HG02610 (cell line): ENCODE measurements at regions not wholly inside any gene's neighbourhood (a gene's known extent, or its start where the extent isn't known, plus 50 kb on each side); places are given as distances from the start of the nearest gene placed in this dataset.

Experiments used
- ATAC-seq: cut with Tn5 transposase; IDR thresholded peaks from one replicate; pipeline ENCODE4 v1.9.1; 2021; ENCODE audit warnings: mild to moderate bottlenecking, moderate library complexity; ENCODE audit not compliant: unreplicated experiment

DNA sequence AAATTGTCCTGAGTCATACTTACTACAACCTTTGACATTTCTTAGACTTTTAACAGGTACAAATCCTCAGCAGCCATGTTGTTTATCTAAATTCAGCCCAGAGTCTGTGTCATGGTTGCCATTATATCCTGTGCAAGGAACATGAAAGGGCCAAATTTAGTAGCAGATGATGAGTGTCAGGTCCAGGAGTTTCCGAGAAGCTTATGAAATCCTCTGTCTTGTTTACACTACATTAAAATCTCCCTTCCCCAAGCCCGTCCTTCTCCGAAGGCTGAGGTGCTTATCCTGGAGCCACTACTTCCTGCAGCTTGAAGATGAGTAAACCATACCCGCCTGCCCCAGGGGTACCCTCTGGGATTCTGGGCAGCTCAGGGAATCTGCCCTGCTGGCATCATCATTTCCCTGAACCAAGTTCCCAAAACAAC is 102.6 kb upstream of the SERP2 start:
- no peak for ATAC-seq

DNA sequence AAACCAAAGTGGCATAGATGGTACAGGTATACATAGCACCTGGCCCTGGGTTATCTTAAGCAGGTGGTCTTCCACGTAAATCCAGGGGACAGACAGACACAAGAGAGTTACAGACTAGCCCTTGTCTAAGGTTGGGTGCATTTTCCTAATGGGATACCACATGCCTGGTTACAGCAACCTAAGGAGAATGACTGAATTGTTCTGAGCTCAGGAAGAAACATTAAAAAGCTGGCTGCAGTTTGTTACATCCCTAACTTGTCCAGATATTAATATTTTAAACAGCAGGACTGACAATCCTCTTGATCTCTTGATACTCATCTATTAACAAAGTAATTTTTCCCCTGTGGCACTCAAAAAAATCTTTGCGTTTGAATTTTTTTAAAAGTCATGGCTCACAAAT is 102.2 kb upstream of the SERP2 start:
- ATAC-seq: no peak

DNA sequence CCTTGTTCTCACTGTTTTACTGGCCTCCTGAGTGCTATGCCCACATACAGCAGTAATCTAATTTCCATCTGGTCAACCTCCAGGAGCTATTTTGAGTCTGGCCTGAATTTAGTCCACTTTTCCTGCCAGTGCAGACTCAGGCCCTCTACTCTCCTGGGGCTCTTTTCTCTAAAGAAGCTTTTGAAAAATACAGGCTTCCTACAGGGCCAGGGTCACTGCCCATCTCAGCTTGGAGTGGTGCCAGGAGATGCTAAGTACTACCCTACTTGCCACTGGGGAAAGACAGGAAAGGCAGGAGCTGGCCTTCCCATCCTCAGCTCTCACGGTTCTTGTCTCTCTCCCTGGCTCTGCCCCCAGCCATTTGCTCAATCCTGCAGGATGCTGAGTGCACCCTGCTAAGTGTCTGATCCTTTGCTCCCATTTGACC is 101.7 kb upstream of the SERP2 start:
- ATAC-seq: no peak

DNA sequence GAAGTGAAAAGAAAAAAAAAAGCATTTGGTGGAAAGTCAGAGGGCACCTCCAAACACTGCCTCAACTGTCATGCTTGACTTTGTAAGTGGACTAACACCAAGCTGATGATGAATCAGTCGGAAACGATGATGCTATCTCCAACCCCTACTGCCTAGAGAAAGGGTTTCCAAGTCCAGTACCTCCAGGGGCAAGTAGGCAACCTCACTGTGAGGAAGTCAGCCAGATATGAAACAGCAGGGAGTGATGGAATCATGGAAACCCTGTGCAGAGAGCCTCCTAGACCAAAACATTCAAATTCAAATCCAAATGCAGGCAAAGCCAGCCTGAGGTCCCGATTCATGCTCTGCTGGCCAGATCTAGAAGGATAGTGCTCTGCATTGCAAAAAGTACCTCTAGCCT is 100.9 kb upstream of the SERP2 start:
- ATAC-seq: no peak

DNA sequence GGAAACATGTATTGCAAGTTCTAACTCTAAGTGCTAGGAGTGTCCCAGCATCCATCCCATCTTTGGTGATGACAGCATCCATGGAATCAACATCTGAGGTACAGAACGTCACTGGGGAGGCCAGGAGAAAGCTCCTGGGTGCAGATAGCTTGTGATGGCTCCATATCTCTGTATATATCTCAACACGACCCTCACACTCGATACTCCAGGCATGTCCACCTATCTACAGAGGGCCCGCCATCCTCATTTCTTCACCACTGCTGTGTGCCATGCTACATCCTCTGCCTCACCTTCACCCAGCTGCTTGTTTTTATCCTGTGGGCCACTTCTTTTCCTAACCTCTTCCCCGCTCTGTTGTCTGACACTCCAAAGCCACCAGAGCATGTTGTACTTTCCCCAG is 100.4 kb upstream of the SERP2 start:
- no peak for ATAC-seq

DNA sequence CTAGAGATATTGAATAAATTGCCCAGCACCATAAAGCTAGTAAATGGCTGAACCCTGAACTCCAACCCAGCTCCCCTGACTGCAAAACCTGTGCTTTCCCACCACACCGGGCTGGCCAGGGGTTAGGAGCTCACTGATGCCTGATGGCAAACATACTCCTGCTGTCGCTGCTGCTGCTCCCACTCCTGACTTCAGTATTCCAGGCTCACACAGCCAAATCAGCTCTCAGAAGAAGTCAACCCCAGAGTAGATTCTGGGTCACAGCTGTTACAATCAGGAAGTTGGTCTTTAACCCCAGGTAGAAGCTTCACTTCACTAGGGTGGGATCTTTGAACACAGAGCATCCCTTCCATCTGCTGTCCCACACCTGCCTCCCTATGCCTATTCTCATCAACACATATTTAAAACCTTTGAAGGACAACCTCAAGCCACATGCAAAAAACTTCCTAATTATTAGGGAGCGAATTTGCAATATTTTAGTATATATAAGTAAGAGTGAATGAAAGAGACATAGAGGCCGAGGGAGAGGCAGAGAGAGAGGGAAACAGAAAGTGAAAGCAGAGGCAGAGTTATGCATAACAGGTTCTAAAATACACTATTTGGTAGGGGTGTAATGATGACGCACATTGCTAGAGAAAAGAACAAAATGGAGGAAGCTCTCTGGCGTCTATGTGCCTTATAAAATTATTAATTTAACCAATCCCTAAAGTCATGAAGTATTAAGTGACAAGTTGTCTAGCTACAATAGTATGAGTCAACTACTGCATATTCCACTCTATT is 99.4 kb upstream of the SERP2 start:
- ATAC-seq: peak; percentile 88

DNA sequence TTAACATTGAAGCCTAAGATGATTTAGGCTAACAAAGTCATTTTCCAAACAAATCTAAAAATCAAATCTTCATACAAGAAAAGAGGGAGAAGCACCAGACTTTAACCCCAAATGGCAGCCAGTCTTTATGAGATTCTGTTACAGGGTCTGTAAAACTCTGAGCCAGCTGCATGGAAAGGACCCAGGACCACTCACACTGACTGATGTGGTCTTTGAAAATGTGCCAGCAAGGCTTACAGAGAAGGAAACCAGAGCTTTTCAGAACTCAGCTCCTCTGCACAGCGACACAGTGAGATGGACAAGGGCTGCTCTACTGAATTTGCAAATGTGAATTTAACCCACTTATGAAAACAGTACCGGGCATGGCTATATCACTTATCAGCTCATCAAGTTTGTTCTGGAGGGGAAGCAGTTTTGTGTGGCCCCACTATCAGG is 98.8 kb upstream of the SERP2 start:
- no peak for ATAC-seq

DNA sequence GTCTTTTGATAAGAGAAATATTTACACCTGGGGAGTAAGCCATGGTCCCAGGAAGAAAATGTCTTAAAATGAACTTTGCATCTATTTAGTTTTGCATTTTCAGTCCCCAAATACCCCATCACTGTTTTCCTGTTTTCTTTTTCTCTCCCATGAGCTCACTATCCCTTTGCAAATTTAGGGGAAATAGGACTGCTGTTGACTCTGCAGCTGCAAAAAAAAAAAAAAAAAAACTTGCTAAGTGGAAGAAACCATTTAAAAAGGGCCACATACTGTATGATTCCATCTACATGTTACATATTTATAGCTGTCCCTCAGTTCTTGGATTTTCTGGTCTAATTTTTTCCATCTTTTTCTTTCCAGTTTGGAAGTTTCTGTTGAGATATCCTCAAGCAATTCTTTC is 98.2 kb upstream of the SERP2 start:
- ATAC-seq: no peak

DNA sequence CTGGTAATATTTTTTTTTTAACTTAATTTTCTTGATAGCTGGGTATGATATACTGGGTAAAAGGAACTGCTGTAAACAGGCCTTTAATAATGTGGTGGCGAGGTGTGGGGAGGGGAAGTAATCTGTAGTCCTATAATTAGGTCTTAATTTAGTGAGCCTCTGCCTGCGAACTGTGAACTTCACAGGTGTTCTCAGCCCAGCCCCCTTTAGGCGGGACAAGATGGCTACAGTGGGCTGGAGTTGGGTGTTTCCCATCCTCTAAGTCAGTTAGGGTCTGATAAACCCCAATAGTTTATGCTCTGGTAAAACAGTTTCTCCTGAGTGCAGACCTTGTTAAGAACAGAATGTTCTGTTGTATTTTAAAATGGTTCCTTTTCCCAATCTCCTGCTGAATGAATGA is 97.6 kb upstream of the SERP2 start:
- no peak for ATAC-seq

DNA sequence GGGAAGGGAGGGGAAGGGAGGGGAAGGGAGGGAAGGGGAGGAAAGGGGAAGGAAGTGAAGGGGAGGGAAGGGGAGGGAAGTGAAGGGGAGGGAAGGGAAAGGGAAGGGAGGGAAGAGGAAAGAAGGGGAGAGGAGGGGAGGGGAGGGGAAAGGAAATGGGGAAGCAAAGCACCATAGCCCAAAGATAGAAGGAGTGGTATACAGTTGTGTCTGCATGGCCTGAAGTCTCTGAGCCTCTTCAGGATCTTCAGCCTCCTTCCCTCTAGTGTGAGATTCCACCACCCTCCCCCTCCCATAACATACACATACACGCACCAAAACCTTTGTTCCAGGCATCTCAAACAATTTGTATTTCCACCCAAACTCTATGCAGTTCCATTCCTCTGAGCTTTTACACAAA is 96.2 kb upstream of the SERP2 start:
- ATAC-seq: no peak

DNA sequence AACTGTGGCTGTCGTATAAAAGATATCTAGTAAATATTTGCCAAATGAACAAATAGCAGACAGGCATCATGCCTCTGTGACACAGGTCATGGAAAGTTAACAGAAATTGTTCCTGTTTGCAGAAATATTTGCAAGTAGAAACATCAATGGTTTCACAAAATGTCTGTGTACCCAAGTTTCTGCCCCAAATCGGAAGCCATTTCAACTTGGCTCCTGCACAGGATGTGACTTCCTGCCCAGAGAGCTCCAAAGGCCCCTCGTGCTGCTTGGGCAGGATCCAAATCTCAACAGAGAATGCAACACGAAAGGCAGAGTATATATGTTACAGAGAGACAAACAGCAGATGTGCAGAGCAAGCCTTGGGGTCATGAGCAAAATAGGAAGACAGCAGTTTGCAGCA is 95.5 kb upstream of the SERP2 start:
- ATAC-seq: no peak

DNA sequence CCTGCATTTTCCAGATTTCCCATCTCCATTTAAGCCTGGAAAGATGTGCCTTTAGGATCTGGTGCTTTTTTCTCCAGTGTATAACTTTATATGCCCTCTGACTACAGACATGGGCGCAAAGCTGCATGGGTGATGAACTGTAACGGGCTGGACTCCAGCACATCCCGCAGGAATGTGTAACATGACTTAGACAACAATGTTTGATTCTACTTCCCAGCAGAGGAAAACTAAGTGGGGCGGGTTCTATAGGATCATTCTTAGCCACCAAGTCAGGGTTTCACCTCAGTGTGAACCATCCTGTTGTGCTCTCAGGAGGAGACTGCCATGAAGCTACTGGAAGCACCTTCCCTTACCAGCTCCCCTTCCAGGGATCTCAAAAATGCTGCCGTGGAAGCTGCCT is 93.2 kb upstream of the SERP2 start:
- no peak for ATAC-seq

DNA sequence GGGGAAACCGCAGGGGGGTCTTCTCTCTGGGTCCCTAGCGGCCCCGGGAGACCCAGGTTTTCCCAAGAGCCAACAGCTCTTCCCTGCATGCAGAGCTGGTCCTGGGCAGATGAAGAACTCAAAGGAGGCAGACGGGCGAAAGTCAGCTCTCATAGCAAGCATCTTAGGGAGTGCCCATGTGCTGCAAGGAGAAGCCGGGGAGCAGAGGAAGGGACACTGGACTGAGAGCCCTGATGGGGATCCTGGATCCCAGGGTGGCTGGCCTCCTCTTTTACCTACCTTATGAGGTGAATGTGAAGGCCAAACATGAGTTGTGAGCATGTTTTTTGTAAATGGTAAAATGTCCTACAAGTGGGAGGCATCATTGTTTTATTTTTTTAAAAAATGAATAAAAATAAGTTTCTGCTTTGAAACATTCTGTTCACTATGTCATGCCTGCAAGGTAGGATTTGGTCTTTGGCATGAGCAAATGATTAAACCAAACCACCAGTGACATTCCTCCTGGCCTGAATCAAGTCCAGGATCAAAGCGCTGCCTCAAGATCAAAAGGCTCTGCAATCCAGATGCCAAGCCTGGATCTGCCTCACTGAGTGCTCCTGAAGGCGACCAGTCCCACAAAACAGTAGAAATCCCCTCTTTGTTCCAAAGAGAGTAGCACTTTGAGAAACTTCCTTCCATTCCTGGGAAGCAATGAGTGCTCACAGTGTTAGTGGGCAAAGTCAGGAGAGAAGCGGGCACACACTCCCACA is 92.2 kb upstream of the SERP2 start:
- ATAC-seq: no peak

DNA sequence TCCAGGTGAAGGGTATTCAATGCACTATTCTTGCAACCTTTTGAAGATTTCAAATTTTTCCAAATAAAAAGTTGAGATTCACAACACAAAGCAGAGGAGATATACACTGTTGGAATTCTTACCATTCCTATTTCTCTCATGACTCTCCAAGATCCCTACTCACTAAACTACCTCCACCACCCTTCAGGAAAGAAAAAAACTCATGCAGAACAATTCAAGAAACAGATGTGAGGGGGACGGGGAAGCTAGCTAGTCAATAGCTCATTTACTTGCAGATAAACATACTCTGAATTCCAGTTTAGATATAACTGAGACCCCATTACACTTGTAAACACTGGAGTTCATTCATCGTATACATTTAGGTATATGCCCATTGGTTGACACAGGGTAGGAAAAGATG is 90.0 kb upstream of the SERP2 start:
- ATAC-seq: no peak

DNA sequence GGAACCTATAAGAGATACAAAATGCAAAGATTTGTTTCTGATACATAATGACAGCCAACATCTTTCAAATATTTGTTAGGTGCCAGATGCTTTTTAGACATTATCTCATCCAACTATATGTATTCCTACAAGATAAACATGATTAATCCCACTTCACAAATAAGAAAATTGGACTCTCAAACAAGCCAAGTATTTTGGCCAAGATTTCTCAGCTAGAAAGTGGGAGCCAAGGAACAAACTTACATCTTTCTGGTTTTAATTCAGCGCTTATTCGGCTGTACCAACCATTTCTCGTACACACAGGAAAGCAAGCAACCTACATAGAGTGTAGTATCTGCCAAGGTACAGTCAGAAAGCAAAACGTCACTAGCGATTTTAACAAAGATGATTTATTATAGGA is 85.7 kb upstream of the SERP2 start:
- no peak for ATAC-seq

DNA sequence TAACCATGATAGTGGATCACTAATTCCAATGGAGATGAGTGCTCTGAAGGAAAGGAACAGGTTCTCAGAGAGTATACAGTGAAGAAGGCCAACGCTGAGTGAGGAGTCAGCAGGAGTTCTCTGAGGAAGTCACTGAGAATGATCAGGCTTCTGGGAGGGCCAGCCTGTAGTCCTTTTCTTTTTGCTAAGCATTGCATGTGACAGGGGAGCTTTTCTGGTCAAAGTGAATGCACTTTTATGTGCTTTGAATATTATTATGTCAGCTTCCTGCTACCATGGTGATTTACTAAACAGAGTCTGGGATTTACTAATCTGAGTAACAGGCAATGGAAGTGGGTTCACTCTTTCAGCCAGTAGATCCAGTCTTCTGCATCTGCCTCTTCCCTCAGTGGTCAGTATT is 81.1 kb upstream of the SERP2 start:
- ATAC-seq: no peak

DNA sequence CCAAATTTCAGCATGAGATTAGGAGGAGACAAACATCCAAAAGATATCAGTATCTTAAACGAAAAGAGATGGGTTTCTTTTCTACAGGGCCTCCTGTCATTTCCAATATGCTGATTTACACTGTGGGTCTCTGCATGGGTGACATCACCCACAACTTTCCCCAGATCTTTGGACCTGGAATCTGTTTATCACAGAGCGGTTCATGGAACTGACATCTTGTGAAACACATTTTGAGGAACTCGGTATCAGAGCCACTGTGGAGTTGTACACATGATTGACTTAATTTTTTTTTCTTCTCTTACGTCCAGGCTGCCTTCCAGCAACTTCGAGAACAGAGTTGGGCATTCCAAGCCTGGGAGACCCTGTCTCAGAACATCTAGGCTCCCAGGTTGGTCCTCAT is 80.2 kb upstream of the SERP2 start:
- no peak for ATAC-seq

DNA sequence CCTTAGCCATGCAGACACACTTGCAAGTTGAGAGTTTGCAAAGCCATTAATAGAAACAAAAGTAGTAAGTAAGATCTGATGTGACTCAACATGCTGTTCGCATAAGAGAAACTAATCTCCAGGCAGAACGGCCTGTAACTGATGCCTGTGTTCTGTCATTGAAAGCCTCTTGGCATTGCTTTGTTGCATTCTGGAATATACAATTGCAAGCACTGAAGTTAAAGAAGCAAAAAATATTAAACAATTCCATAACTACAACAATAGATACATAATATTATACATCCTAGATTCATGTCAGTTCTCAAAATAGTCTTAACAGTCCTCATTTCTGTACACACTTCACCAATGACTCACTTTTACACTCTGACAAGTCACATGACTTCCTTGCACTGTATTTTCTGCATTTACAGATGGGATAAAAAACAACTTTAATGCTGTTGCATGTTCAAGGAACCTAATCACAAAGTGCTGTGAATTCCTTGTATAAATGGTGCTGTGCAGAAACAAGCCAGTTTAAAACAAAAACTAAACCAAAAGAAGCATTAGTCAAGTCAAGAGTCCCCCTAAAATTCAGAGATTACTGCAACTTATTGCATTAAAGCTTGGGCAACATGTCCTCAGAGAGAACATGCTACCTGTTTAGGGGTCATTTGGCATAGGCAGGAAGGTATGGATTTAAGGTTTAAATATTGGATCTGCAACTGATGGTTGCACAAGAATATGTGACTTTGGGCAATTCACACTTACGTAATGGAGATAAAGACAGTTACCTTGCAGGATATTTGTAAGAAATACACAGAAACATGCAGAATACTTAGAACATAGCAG is 79.5 kb upstream of the SERP2 start:
- no peak for ATAC-seq

DNA sequence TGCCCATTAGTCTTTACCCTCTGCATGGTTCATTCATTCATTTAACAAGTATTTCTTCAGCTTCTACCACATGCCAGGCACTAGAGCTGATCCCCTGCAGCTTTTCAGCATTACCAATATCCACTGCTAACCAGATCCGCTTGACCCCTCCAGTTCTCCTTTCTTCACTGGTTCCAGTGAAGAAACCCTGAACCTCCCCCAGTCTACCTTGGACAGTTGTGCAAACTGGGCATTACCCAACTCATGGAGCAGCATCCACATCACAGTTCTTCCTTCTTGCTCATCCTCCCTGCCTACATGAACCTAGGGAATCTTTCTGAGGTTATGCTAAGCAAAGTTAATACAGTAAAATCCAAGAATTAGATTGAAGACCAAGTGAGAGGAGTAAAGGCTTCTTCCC is 78.7 kb upstream of the SERP2 start:
- ATAC-seq: no peak

DNA sequence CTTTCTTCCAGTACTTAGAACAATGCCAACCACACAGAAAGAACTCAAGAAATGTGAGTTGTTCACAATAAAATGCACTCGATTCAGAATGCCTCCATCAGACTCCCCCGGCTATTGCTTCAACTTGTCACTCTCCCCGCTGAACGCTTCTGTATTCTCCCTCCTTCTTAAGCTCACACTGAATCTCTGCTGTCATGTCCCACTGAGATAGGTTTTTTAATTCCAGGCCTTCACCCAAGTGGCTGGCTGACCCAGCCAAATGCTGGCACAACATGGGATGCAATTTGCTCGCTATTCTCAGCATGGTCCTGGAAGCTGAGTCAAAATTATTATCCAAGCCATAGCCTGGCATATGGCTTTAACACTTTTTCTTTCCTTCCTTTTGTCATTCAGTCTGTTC is 76.8 kb upstream of the SERP2 start:
- no peak for ATAC-seq

DNA sequence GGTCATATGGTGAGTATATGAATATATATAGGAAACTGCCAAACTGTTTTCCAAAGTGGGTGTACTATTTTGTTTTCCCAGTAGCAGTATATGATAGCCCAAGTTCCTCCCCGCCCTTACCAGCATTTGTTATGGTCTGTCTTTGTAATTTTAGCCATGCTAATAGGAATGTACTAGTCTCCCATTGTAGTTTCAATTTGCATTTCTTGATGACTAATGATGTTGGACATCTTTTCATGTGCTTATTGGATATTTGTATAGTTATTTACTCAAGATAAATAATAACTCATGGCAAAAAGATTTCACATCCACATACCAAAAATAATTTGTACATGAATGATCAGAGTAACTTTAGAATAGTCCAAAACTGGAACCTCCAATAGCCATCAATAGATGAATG is 75.3 kb upstream of the SERP2 start:
- no peak for ATAC-seq
